A549 (cell line): ENCODE measurements at regions not wholly inside any gene's neighbourhood (a gene's known extent, or its start where the extent isn't known, plus 50 kb on each side); places are given as distances from the start of the nearest gene placed in this dataset.

ENCODE experiments used
- CTCF ChIP-seq: fragments of >200 bp; sonication (Bioruptor Twin); formaldehyde crosslinking; IDR thresholded peaks from 3 replicates; pipeline ENCODE4 v1.5.1; 2016
- ZFP36 ChIP-seq: fragments of 450-650 bp; IDR thresholded peaks from 2 replicates; pipeline ENCODE4 v1.6.1; 2014; ENCODE audit warnings: borderline replicate concordance; ENCODE audit not compliant: partially characterized antibody

GRCh38 chr13:76644906-76645305 lies 241.3 kb downstream of the KCTD12 start:
- TF ChIP-seq CTCF: no peak
- TF ChIP-seq ZFP36: no peak
